Esophagus muscularis mucosa (tissue), 4 donors: ENCODE measurements at regions not wholly inside any gene's neighbourhood (a gene's known extent, or its start where the extent isn't known, plus 50 kb on each side); places are given as distances from the start of the nearest gene placed in this dataset.

Experiments
- DNase-seq: peaks from one replicate; pipeline ENCODE4 v3.0.0-alpha.2; 2017; ENCODE audit errors: extremely low spot score
- H3K27ac ChIP-seq, 4 donors: fragments of 200-600 bp; sonication (generic); replicated peaks in 1 of 4; 1 replicate in 3 of 4; 2 replicates in 1 of 4; pipeline ENCODE4 v1.5.1; 2016 to 2019; ENCODE audit warnings: mild to moderate bottlenecking in 1 of 4
- H3K27me3 ChIP-seq, 4 donors: fragments of 200-600 bp; sonication (generic); one replicate each; pipeline versions ENCODE4 v1.5.1 to v1.6.0; 2016 to 2019
- H3K36me3 ChIP-seq, 4 donors: fragments of 200-600 bp; sonication (generic); one replicate each; pipeline ENCODE4 v1.5.1; 2016 to 2019
- H3K4me1 ChIP-seq, 4 donors: fragments of 200-600 bp; sonication (generic); one replicate each; pipeline ENCODE4 v1.5.1; 2016 to 2019
- H3K4me3 ChIP-seq, 4 donors: fragments of 200-600 bp; sonication (generic); 1 replicate in 2 of 4; 2 replicates in 2 of 4; pipeline ENCODE4 v1.5.1; 2016 to 2019; ENCODE audit warnings: mild to moderate bottlenecking in 4 of 4, moderate library complexity in 1 of 4
- H3K9me3 ChIP-seq, 4 donors: fragments of 200-600 bp; sonication (generic); 1 replicate in 3 of 4; 2 replicates in 1 of 4; pipeline ENCODE4 v1.5.1; 2016 to 2019
- CTCF ChIP-seq, 3 experiments: fragments of 200-600 bp in 2 of 3; fragments of 450-650 bp in 1 of 3; sonication (generic) in 2 of 3; IDR thresholded peaks; one replicate each; pipeline ENCODE4 v1.5.1; 2017 to 2019; ENCODE audit warnings: antibody characterized with exemption in 3 of 3, mild to moderate bottlenecking in 2 of 3, moderate library complexity in 1 of 3
- EP300 ChIP-seq: sonication (generic); formaldehyde crosslinking; IDR thresholded peaks from one replicate; pipeline ENCODE4 v1.6.1; 2017; ENCODE audit warnings: antibody characterized with exemption
- POLR2A ChIP-seq: fragments of 450-650 bp; IDR thresholded peaks from one replicate; pipeline ENCODE4 v1.6.1; 2017; ENCODE audit warnings: antibody characterized with exemption, moderate library complexity, mild to moderate bottlenecking, low read depth
- POLR2AphosphoS5 ChIP-seq, 2 donors: sonication (generic); formaldehyde crosslinking; IDR thresholded peaks; one replicate each; pipeline ENCODE4 v1.6.1; 2017; ENCODE audit warnings: antibody characterized with exemption in 2 of 2
- whole genome bisulfite sequencing: methylation state at CpG from one replicate; pipeline ENCODE4 v1.1.5; 2018; 5-methylcytosine and 5-hydroxymethylcytosine counted together
- intact Hi-C: fragments of 100-400 bp; cut with DNase I; formaldehyde crosslinking; loops from one replicate; pipeline ENCODE4 v1.15.1; 2023

GRCh38 chr15:66832664-66833063 is 130.6 kb downstream of the SMAD6 start:
- no peak for TF ChIP-seq EP300
- TF ChIP-seq POLR2AphosphoS5 (IDR thresholded peaks at IDR 0.05), result no peak
- no peak for TF ChIP-seq CTCF (IDR thresholded peaks at IDR 0.05)
- TF ChIP-seq POLR2A, result no peak
- Histone ChIP-seq H3K9me3 (no peaks in the 10 kb centered on the region), H3K4me3 (no peak overlapping the region), H3K27me3 (no peaks in the 10 kb centered on the region), H3K27ac (no peak overlapping the region), H3K4me1 (peaks cover 0 to 3% (median 0%) of the 10 kb centered on the region in 4 donors), H3K36me3 (no peaks in the 10 kb centered on the region)
- WGBS, result 56% methylated on average over 4 of the region's 4 CpGs
- DNase-seq, result no peak
- intact Hi-C loops, result no loop called here

GRCh38 chr15:66833371-66833770 is 131.3 kb downstream of the SMAD6 start:
- no CpG with 5 or more reads among the region's 8 CpGs for WGBS
- no peak for DNase-seq
- Histone ChIP-seq H3K9me3 (no peaks in the 10 kb centered on the region), H3K4me3 (no peak overlapping the region), H3K4me1 (peaks cover 0 to 3% (median 0%) of the 10 kb centered on the region in 4 donors), H3K27ac (no peak overlapping the region), H3K27me3 (no peaks in the 10 kb centered on the region), H3K36me3 (no peaks in the 10 kb centered on the region)
- intact Hi-C loops, result no loop called here
- TF ChIP-seq POLR2A (no peak), CTCF (IDR thresholded peaks at IDR 0.05) (no peak), POLR2AphosphoS5 (IDR thresholded peaks at IDR 0.05) (no peak)

GRCh38 chr15:66833803-66834202 is 131.8 kb downstream of the SMAD6 start:
- Histone ChIP-seq H3K4me1 (peaks cover 0 to 3% (median under 1%) of the 10 kb centered on the region in 4 donors), H3K27me3 (no peaks in the 10 kb centered on the region), H3K27ac (no peak overlapping the region), H3K36me3 (no peaks in the 10 kb centered on the region), H3K4me3 (no peak overlapping the region), H3K9me3 (no peaks in the 10 kb centered on the region)
- intact Hi-C loops, result no loop called here
- TF ChIP-seq POLR2A (no peak), CTCF (IDR thresholded peaks at IDR 0.05) (no peak), EP300 (no peak), POLR2AphosphoS5 (IDR thresholded peaks at IDR 0.05) (no peak)
- WGBS, result 96% methylated on average over 5 of the region's 5 CpGs
- DNase-seq, result no peak

GRCh38 chr15:66834881-66835878 is 133.1 kb downstream of the SMAD6 start:
- TF ChIP-seq POLR2AphosphoS5 (IDR thresholded peaks at IDR 0.05), result no peak
- H3K27me3 ChIP-seq, result no peaks in the 10 kb centered on the region
- no peak for DNase-seq
- no peak overlapping the region for H3K4me3 ChIP-seq
- no peaks in the 10 kb centered on the region for H3K9me3 ChIP-seq
- peaks cover 0 to 12% (median 0%) of the 10 kb centered on the region in 4 donors for H3K4me1 ChIP-seq
- WGBS, result 94% methylated on average over 5 of the region's 11 CpGs
- intact Hi-C loops, result no loop called here
- no peaks in the 10 kb centered on the region for H3K36me3 ChIP-seq
- H3K27ac ChIP-seq, result no peak overlapping the region

GRCh38 chr15:66836231-66837030 is 134.4 kb downstream of the SMAD6 start:
- Histone ChIP-seq H3K9me3 (no peaks in the 10 kb centered on the region), H3K36me3 (no peaks in the 10 kb centered on the region), H3K4me1 (peaks cover 9 to 19% (median 11%) of the 10 kb centered on the region in 4 donors), H3K27me3 (no peaks in the 10 kb centered on the region), H3K27ac (no peak overlapping the region), H3K4me3 (no peak overlapping the region)
- TF ChIP-seq POLR2A (no peak), CTCF (IDR thresholded peaks at IDR 0.05) (no peak), POLR2AphosphoS5 (IDR thresholded peaks at IDR 0.05) (no peak), EP300 (no peak)
- whole genome bisulfite sequencing, result 90% methylated on average over 8 of the region's 9 CpGs
- intact Hi-C loops, result no loop called here
- DNase-seq, result no peak
